ENCODE measurements at regions not wholly inside any gene's neighbourhood (a gene's known extent, or its start where the extent isn't known, plus 50 kb on each side); places are given as distances from the start of the nearest gene placed in this dataset.

DNA sequence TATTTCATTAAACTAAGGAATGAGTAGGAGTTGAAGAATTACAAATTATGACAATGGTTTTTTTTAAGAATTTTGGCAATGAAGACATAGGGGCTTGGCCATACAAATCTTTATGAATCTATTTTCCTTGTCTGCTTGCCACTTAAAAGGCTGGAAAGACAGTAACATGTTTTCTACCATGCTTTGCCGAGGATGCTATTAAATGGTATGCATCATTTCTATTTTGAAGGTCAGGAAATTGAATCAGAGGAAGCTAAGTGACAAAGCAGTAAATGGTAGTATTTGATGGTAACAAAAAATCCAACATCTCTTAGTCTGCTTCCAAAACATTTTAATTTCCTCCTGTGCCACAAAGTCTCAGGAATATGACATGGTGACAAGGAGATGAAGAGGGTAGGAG lies 287.2 kb downstream of the RFPL4B start:
- no peak for DNase-seq (ENCODE audit: low read depth)
- H3K4me3 ChIP-seq (replicated peaks; ENCODE audit: low read depth, low read length) = no peak overlapping the region
- TF ChIP-seq, protein P1, sequence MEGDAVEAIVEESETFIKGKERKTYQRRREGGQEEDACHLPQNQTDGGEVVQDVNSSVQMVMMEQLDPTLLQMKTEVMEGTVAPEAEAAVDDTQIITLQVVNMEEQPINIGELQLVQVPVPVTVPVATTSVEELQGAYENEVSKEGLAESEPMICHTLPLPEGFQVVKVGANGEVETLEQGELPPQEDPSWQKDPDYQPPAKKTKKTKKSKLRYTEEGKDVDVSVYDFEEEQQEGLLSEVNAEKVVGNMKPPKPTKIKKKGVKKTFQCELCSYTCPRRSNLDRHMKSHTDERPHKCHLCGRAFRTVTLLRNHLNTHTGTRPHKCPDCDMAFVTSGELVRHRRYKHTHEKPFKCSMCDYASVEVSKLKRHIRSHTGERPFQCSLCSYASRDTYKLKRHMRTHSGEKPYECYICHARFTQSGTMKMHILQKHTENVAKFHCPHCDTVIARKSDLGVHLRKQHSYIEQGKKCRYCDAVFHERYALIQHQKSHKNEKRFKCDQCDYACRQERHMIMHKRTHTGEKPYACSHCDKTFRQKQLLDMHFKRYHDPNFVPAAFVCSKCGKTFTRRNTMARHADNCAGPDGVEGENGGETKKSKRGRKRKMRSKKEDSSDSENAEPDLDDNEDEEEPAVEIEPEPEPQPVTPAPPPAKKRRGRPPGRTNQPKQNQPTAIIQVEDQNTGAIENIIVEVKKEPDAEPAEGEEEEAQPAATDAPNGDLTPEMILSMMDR (IDR thresholded peaks at IDR 0.05; ENCODE audit: low read length, missing control alignments) = no peak

DNA sequence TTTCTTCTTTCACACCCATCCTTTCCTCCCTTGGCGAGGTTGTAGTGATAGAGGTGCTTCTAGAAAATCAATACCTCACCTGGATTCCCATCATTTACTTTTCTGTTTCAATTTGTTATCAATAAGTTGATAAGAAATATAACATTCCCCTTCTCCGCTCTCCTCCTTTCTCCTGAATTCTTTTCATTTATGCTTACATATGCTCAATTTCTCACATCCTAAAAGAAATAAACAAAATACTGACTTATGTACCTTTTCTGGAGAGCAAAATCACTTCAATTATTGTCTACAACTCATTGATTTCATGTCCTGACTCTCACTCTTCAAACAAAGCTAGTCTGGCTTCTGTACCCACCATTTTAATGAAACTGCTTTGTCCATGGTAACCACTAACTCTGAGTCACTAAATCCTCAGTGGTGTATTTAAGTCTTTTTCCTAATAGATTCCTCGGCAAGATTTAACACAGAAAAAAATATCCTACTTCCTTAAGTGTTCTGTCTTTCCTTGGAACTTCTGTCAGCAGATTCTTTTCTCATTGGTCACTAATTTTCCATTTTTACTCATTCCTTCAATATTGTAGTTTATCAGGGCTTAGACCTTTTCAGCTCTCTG lies 289.6 kb downstream of the RFPL4B start:
- TF ChIP-seq, protein P1 (IDR thresholded peaks at IDR 0.05; ENCODE audit: low read length, missing control alignments) = no peak
- H3K4me3 ChIP-seq (replicated peaks; ENCODE audit: low read depth, low read length) = no peak overlapping the region
- peak; percentile 18 for DNase-seq (ENCODE audit: low read depth)

DNA sequence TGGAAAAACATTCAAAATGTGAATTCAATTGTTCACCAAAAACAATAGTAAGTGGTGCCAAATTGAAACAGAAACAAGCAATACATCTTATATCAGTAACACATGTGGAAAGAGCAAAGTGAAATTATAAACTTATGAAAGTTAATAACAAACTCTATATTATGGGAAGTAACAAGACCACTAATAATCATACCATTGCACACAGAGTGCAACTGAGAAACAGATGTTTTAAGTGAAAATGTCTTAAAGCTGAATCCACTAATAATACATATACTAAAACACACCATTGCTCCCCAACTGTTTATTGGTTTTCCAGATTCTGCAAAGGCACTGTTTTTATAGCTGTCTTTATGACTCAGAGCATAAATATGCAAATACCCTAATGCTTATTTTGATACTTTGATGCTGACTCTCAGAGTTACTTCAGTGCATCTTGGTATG lies 292.3 kb downstream of the RFPL4B start:
- TF ChIP-seq, protein P1 (IDR thresholded peaks at IDR 0.05; ENCODE audit: low read length, missing control alignments) = no peak
- no peak overlapping the region for H3K4me3 ChIP-seq (replicated peaks; ENCODE audit: low read depth, low read length)
- peak; percentile 33 for DNase-seq (ENCODE audit: low read depth)

- TF ChIP-seq, protein P1 (IDR thresholded peaks at IDR 0.05; ENCODE audit: low read length, missing control alignments) = no peak
- DNase-seq (ENCODE audit: low read depth) = peak; percentile 30
- no peak overlapping the region for H3K4me3 ChIP-seq (replicated peaks; ENCODE audit: low read depth, low read length)
These were observed 293.8 kb downstream of the RFPL4B start for GRCh38 chr6:112640891-112641290.

DNA sequence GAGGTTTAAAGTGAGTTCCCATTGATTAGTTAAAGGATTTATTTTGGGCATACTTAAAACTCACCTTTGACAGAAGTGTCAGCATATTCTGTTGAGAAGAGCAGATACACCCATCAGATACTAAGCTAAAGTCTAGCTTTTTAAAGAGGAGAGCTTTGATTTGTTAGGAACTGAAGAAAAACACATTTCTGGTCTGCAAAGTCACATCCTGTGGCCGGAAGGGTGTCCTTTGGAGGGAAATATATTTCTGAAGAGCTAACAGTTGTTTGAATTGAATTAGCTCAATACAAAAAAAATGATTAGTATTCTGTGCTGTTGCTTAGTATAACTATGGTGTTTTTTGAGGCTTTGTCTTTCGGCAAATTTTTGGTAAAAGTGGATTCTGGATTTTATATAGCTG lies 302.7 kb downstream of the RFPL4B start:
- no peak for DNase-seq (ENCODE audit: low read depth)
- H3K4me3 ChIP-seq (replicated peaks; ENCODE audit: low read depth, low read length) = no peak overlapping the region
- TF ChIP-seq, protein P1 (IDR thresholded peaks at IDR 0.05; ENCODE audit: low read length, missing control alignments) = no peak

- no peak for DNase-seq (ENCODE audit: low read depth)
- TF ChIP-seq, protein P1 (IDR thresholded peaks at IDR 0.05; ENCODE audit: low read length, missing control alignments) = no peak
- no peak overlapping the region for H3K4me3 ChIP-seq (replicated peaks; ENCODE audit: low read depth, low read length)
These were observed 304.1 kb downstream of the RFPL4B start for GRCh38 chr6:112651239-112651638.

- DNase-seq (ENCODE audit: low read depth) = no peak
- no peak overlapping the region for H3K4me3 ChIP-seq (replicated peaks; ENCODE audit: low read depth, low read length)
- TF ChIP-seq, protein P1 (IDR thresholded peaks at IDR 0.05; ENCODE audit: low read length, missing control alignments) = no peak
These were observed 312.8 kb downstream of the RFPL4B start for GRCh38 chr6:112659912-112660311.
